ENCODE measurements at regions not wholly inside any gene's neighbourhood (a gene's known extent, or its start where the extent isn't known, plus 50 kb on each side); places are given as distances from the start of the nearest gene placed in this dataset.

GRCh38 chr12:110993434-110993833 is 73.1 kb upstream of the MYL2 start (continued):
- TF ChIP-seq ZBTB33 (IDR thresholded peaks at IDR 0.05) (no peak), MAX (IDR thresholded peaks at IDR 0.05) (no peak), FOXA2 (IDR thresholded peaks at IDR 0.05) (no peak), HNF4A (conservative IDR thresholded peaks at IDR 0.05) (no peak)

GRCh38 chr12:110992909-110993308 is 72.5 kb upstream of the MYL2 start:
- H3K4me1 ChIP-seq (ENCODE audit: control insufficient read depth in 4 of 4, insufficient read depth in 4 of 4, low read length in 3 of 4): no peaks in the 10 kb centered on the region
- no peak overlapping the region for H3K9ac ChIP-seq (ENCODE audit: low read depth in 1 of 2, low read length in 2 of 2)
- H3K27me3 ChIP-seq (ENCODE audit: control insufficient read depth in 4 of 4, insufficient read depth in 4 of 4, low read length in 3 of 4): peaks cover 0 to 2% (median 0%) of the 10 kb centered on the region in 4 donors
- no peak overlapping the region for H3K27ac ChIP-seq (ENCODE audit: low read depth in 1 of 2, low read length in 2 of 2)
- 17% methylated on average over 4 of the region's 4 CpGs for WGBS
- no peak for DNase-seq (ENCODE audit: low spot score)
- no peaks in the 10 kb centered on the region for H3K36me3 ChIP-seq (ENCODE audit: control insufficient read depth in 4 of 4, insufficient read depth in 3 of 4, low read depth in 1 of 4, low read length in 3 of 4)
- H3K4me3 ChIP-seq (ENCODE audit: low read depth in 1 of 3, low read length in 3 of 3): no peak overlapping the region
- H3K9me3 ChIP-seq (ENCODE audit: control insufficient read depth in 4 of 4, low read length in 3 of 4): peaks cover 0 to 3% (median 3%) of the 10 kb centered on the region in 4 donors
- TF ChIP-seq HNF4A (conservative IDR thresholded peaks at IDR 0.05): no peak

GRCh38 chr12:110983811-110984210 is 63.4 kb upstream of the MYL2 start:
- H3K27me3 ChIP-seq (ENCODE audit: control insufficient read depth in 4 of 4, insufficient read depth in 4 of 4, low read length in 3 of 4): peaks cover 0 to 5% (median 0%) of the 10 kb centered on the region in 4 donors
- no peak for DNase-seq (ENCODE audit: low spot score)
- TF ChIP-seq SP1 (IDR thresholded peaks at IDR 0.05) (no peak), YY1 (IDR thresholded peaks at IDR 0.05) (no peak), ZBTB33 (IDR thresholded peaks at IDR 0.05) (no peak), RXRA (IDR thresholded peaks at IDR 0.05) (no peak), EGR1 (IDR thresholded peaks at IDR 0.05; ENCODE audit: low read depth in 2 of 2) (no peak), HNF4A (conservative IDR thresholded peaks at IDR 0.05) (no peak), REST (IDR thresholded peaks at IDR 0.05) (no peak)
- H3K4me1 ChIP-seq (ENCODE audit: control insufficient read depth in 4 of 4, insufficient read depth in 4 of 4, low read length in 3 of 4): no peaks in the 10 kb centered on the region
- H3K4me3 ChIP-seq (ENCODE audit: low read depth in 1 of 3, low read length in 3 of 3): no peak overlapping the region
- WGBS: 65% methylated on average over 7 of the region's 7 CpGs
- no peak overlapping the region for H3K27ac ChIP-seq (ENCODE audit: low read depth in 1 of 2, low read length in 2 of 2)
- H3K9ac ChIP-seq (ENCODE audit: low read depth in 1 of 2, low read length in 2 of 2): no peak overlapping the region
- no peaks in the 10 kb centered on the region for H3K9me3 ChIP-seq (ENCODE audit: control insufficient read depth in 4 of 4, low read length in 3 of 4)
- H3K36me3 ChIP-seq (ENCODE audit: control insufficient read depth in 4 of 4, insufficient read depth in 3 of 4, low read depth in 1 of 4, low read length in 3 of 4): no peaks in the 10 kb centered on the region
